SK-N-SH treated with all-trans-retinoic acid at 6 μM for 48 hours (cell line): ENCODE measurements at regions not wholly inside any gene's neighbourhood (a gene's known extent, or its start where the extent isn't known, plus 50 kb on each side); places are given as distances from the start of the nearest gene placed in this dataset.

Experiments used
- ARNTL ChIP-seq: fragments of 450-650 bp; formaldehyde crosslinking; IDR thresholded peaks from 2 replicates; pipeline ENCODE4 v1.5.0; 2020; ENCODE audit warnings: low read depth, mild to moderate bottlenecking, moderate library complexity, borderline replicate concordance
- CREB5 ChIP-seq: fragments of 250-450 bp; sonication (Bioruptor Pico); IDR thresholded peaks from 2 replicates; pipeline ENCODE4 v1.5.1; 2020; ENCODE audit warnings: low read depth, mild to moderate bottlenecking, moderate library complexity
- GLIS3 ChIP-seq: fragments of 250-450 bp; sonication (Bioruptor Pico); IDR thresholded peaks from 2 replicates; pipeline ENCODE4 v1.5.0; 2020; ENCODE audit warnings: mild to moderate bottlenecking, moderate library complexity
- OSR1 ChIP-seq: fragments of 250-450 bp; sonication (Bioruptor Pico); IDR thresholded peaks from 2 replicates; pipeline ENCODE4 v1.8.0; 2022; ENCODE audit warnings: moderate library complexity, mild to moderate bottlenecking, inconsistent platforms
- POU6F1 ChIP-seq: fragments of 250-450 bp; sonication (Bioruptor Pico); IDR thresholded peaks from 2 replicates; pipeline ENCODE4 v1.8.0; 2021; ENCODE audit warnings: low read depth, mild to moderate bottlenecking, moderate library complexity, borderline replicate concordance
- PPARA ChIP-seq: fragments of 250-450 bp; sonication (Bioruptor Pico); IDR thresholded peaks from 2 replicates; pipeline ENCODE4 v1.5.0; 2020; ENCODE audit warnings: mild to moderate bottlenecking, borderline replicate concordance
- RARB ChIP-seq: fragments of 250-450 bp; sonication (Bioruptor Pico); IDR thresholded peaks from 2 replicates; pipeline ENCODE4 v1.8.0; 2021; ENCODE audit warnings: mild to moderate bottlenecking, moderate library complexity
- SNAI2 ChIP-seq: fragments of 250-450 bp; sonication (Bioruptor Pico); IDR thresholded peaks from 2 replicates; pipeline ENCODE4 v1.5.0; 2020; ENCODE audit warnings: mild to moderate bottlenecking, moderate library complexity
- TOX ChIP-seq: fragments of 250-450 bp; sonication (Bioruptor Pico); IDR thresholded peaks from 2 replicates; pipeline ENCODE4 v1.8.0; 2021; ENCODE audit warnings: mild to moderate bottlenecking, moderate library complexity, borderline replicate concordance
- ZFP3 ChIP-seq: fragments of 250-450 bp; sonication (Bioruptor Pico); IDR thresholded peaks from 2 replicates; pipeline ENCODE4 v1.5.0; 2020; ENCODE audit warnings: mild to moderate bottlenecking, moderate library complexity
- ZFP30 ChIP-seq: fragments of 450-650 bp; formaldehyde crosslinking; IDR thresholded peaks from 2 replicates; pipeline ENCODE4 v1.5.0; 2022; ENCODE audit warnings: mild to moderate bottlenecking, moderate library complexity
- TF ChIP-seq, protein P1 (sequence below): fragments of 250-450 bp; sonication (Bioruptor Pico); IDR thresholded peaks from 2 replicates; pipeline ENCODE4 v1.8.0; 2020; ENCODE audit warnings: mild to moderate bottlenecking, moderate library complexity, borderline replicate concordance

- no peak for TF ChIP-seq ZFP30 (CRISPR knock-in tag)
- TF ChIP-seq CREB5, result no peak
- TF ChIP-seq ARNTL (CRISPR knock-in tag), result no peak
- no peak for TF ChIP-seq TOX
- no peak for TF ChIP-seq SNAI2 (CRISPR knock-in tag)
- TF ChIP-seq GLIS3, result no peak
- TF ChIP-seq PPARA (CRISPR knock-in tag), result no peak
- no peak for TF ChIP-seq RARB (CRISPR knock-in tag)
- no peak for TF ChIP-seq ZFP3
- TF ChIP-seq OSR1 (CRISPR knock-in tag), result no peak
- TF ChIP-seq POU6F1, result no peak
- TF ChIP-seq, protein P1, sequence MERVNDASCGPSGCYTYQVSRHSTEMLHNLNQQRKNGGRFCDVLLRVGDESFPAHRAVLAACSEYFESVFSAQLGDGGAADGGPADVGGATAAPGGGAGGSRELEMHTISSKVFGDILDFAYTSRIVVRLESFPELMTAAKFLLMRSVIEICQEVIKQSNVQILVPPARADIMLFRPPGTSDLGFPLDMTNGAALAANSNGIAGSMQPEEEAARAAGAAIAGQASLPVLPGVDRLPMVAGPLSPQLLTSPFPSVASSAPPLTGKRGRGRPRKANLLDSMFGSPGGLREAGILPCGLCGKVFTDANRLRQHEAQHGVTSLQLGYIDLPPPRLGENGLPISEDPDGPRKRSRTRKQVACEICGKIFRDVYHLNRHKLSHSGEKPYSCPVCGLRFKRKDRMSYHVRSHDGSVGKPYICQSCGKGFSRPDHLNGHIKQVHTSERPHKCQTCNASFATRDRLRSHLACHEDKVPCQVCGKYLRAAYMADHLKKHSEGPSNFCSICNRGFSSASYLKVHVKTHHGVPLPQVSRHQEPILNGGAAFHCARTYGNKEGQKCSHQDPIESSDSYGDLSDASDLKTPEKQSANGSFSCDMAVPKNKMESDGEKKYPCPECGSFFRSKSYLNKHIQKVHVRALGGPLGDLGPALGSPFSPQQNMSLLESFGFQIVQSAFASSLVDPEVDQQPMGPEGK (CRISPR knock-in tag), result no peak
These were observed 157.4 kb downstream of the SKIDA1 start for GRCh38 chr10:21368022-21368582.
